ENCODE measurements at regions not wholly inside any gene's neighbourhood (a gene's known extent, or its start where the extent isn't known, plus 50 kb on each side); places are given as distances from the start of the nearest gene placed in this dataset.
"Not testable (repeated sequence)": the region's sequence is repeated elsewhere in the genome, so short reads cannot be mapped to it uniquely, and the experiment has no call there.

DNA sequence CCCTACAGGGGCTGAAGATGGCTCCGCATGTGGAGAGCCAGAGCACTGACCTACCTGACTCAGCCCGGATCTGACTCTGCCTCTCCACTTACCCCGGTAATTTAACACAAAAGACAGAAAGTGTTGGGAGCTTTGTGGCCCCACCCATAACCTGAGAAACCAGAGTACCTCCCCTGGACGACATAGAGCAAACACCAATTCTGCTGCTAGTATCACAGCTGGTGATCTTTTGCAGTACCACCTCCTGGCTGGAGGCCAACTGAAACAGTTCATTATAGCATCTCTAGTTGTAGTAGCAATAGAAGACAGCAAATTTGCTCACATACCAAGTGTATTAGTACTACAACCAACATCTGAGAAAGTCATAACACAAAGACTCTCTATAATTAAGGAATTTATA is 443.9 kb downstream of the KLHL4 start:
- no peak for DNase-seq

DNA sequence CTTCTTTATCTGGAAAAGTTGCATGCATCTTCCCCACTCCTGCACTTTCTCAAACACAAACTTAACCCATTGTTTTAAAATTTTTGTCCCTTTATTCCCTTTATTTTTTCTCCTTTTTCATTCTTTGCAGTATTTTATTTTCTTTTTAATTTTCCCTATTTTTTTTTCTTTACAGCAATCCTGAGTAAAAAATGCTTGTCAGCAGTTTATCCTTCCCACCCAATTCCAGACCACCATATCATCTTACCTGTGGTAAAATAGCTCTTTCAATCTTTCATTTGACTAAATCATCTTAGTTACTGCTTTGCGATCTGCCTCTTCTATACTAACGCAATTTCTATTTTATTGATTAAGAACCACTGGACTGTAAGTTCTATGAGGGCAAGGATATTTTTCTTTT is 450.5 kb downstream of the KLHL4 start:
- DNase-seq: no peak

DNA sequence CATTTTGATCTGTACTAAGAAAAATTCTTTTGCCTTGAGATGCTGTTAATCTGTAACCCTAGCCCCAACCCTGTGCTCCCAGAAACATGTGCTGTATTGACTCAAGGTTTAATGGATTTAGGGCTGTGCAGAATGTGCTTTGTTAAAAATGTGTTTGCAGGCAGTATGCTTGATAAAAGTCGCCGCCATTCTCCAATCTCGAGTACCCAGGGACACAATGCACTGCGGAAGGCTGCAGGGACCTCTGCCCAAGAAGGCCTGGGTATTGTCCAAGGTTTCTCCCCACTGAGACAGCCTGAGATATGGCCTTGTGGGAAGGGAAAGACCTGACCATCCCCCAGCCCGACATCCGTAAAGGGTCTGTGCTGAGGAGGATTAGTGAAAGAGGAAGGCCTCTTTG is 454.5 kb downstream of the KLHL4 start:
- not testable (repeated sequence) for DNase-seq

DNA sequence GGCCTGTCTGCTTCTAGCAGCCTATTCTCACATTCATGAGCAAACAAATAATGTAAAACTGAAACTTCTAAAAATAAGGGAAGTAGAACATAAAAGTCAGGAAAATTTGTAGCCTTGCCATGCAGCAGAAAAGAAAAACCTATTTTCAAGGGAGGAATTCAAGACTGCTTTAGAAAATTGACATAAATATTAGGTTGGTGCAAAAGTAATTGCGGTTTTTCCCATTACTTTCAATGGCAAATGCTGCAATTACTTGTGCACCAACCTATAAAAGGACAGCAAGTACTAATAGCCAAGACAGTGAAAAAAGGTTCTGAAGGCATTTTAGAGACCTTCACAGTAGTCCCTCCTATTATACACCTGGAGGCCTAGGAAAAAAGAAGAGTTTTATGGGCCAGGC is 457.8 kb downstream of the KLHL4 start:
- no peak for DNase-seq

DNA sequence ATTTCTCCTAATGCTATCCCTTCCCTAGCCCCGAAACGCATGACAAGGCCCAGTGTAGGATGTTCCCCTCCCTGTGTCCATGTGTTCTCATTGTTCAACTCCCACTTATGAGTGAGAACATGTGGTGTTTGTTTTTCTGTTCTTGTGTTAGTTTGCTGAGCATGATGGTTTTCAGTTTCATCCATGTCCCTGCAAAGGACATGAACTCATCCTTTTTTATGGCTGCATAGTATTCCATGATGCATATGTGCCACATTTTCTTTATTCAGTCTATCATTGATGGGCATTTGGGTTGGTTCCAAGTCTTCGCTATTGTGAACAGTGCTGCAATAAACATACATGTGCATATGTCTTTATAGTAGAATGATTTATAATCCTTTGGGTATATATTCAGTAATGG is 490.3 kb downstream of the KLHL4 start:
- DNase-seq: not testable (repeated sequence)

DNA sequence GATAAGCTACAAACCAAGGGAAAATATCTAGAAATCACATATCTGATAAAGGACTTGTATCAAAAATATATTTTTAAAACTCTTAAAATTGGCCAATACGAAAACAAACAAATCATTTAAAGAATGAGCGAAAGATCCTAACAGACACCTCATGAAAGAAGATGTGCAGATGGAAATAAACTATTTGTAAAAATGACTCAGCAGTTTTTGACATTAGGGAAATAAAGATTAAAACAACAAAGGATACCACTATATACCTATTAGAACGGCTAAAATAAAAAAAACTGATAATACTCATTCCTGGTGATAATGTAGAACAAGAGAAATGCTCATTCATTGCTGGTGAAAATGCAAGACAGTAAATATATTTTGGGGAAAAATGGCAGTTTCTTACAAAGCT is 506.4 kb downstream of the KLHL4 start:
- DNase-seq: no peak

DNA sequence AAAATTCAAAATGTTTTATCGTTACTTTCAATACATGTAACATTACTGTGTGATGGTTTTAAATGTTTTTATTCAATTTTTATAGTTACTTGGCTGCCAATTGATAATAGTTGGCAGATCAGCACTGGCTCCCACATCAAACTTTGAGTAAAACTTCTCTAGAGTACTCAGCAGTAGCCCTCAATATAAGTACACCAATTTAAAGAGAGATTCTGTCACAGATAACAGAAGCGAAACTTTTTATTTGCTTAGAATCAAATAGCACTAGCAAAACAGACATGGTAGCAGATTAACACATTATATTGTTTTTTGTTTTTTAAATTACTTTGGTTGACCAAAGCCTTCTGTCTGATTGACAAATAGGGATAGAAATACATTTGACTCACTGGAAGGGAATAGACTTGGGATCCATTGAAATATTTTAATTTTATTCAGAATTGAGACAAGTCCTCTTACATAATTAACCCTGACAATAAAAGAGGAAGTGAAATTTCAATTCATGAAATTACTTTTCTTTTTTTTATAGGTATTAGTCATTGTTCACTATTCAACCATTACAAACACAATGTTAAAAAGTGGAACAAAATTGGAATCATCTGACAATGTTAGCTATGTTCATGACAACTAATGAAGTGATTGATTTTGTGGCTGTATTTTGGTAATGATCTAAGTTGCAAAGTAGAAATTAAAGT is 554.9 kb downstream of the KLHL4 start:
- no peak for DNase-seq

DNA sequence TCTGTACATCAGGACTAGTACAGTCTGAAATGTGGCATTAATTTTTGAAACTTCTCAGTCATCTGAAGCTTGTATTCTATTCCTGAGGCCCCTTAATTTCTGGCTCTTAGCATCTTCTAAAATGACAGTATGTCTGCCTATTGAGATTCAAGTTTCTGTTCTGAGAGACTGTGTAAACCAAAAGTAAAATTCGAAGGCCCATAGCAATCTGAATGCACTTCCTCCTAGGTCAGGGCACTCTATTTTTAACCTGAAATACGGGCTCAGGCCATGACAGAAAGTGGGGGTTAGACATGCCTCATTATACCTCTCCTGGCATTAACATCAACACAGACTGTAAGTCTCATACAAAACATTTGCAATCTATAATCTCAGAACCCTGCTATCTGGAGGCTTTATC is 584.4 kb downstream of the KLHL4 start:
- DNase-seq: no peak

DNA sequence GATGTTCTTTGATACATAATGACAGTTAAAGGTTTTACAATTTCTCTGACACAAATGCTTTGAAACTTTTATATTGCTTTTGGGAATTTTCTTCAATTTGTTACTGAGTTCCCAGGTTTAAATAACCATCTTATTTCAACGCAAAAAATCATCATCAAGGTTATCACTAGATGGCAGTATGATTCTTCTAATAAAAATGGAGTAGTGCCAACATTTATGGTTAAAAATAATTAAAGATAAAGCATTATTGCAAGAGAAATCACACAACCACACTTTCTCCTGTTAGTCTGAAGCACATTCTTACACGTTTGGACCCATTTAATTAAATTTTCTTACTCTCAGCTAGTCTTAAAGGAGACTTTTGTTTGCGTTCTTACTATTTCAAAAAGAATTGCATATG is 611.3 kb upstream of the CPXCR1 start:
- no peak for DNase-seq

DNA sequence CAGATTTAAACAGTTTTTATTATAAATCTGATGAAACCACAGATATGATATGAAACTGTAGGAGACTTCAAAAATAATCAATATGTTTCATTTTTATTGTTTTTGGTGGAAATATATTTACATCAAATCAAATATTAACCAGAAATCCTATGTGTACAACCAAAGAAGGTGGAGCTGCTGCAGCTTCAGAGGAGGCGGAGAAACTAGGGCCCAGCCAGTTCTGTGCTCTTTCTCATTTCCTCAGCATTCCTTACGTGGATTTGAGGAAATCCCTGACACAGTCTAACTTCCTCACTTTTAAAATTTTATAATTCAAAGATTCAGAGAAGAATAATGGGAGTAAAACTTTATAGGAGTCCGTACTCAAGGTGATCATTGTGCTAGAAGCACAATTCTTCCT is 610.7 kb upstream of the CPXCR1 start:
- DNase-seq: no peak

DNA sequence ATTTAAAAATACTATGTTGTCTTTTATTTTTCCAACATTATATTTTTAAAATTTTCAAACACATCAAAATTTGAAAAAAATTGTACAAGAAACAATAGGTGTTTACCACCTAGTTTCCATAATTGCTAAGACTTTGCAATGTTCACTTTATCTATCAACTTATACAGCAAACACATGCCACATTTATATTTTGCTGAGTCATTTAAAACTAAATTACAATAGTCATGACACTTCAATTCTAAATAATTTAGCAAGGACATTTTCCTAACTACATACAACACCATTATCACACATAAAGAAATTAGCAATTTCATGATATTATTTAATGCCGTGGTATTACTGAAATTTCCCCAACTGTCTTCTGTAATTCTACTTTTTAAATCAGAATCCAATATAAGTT is 600.4 kb upstream of the CPXCR1 start:
- no peak for DNase-seq

DNA sequence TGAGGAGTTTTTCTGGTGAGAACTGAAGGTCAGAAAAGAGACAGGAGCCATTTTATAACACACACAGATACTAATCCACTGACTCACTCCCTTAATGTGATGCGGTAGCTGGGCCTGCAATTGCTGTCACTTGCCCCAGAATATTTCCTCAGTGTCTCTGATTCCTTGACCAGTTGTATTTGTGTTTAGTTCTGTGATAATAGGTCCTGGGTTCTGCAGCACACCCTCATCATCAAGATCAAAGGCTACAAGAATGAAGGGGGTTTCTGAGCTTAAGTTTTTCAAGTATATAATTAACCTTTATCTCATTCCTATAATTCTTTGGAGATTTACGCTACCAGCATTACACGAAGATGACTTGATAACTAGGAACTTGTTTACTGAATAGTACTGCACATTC is 576.5 kb upstream of the CPXCR1 start:
- no peak for DNase-seq

DNA sequence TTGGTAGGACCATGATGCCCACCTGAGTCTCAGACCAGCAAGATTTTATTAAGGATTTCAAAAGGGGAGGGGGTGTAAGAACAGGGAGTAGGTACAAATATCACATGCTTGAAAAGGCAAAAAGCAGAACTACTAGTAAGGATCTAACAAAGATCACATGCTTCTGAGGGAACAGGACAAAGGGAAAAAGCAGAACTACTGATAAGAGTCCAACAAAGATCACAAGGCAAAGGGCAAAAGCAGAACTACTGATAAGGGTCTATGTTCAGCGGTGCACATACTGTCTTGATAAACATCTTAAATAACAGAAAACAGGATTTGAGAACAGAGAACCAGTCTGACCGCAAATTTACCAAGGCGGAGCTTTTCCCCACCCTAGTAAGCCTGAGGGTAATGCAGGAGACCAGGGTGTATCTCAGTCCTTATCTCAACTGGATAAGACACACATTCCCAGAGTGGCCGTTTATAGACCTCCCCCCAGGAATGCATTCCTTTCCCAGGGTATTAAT is 573.0 kb upstream of the CPXCR1 start:
- not testable (repeated sequence) for DNase-seq

DNA sequence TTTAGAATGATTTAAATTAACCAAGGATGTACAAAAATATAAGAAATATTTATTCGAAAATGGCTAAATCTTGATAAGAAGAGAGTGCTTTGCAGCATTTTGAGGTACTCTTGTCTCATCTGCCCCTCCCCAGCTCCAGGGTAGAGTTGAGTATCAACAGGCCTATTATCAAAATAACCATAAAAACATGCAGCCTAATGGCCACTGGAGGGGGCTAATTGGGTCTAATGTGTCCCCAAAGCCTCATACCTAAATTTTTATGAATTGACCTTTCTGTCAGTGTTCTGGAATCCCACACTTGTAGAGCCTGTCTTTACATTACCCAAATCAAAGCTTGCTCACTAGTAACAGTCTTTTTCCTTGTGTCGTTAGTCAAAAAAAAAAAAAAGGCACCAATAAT is 544.9 kb upstream of the CPXCR1 start:
- DNase-seq: no peak

DNA sequence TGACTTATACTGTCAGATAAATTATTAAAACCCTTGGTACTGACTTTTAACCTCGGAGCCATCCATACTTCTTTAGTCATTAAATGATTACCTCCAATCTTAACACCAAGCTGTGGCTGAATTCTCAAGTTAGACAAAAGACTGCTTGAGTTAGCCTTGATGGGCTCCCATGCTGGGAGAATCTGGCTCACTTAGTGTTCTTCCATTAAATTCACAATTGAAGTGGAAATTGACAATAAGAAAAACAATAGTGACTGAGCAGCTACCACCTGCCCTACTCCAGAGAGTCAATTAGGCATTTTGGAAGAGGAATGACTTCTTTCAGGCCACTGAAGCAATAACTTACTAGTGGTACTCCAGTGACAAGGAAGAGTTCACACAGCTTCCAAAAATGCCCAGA is 503.0 kb upstream of the CPXCR1 start:
- DNase-seq: no peak

DNA sequence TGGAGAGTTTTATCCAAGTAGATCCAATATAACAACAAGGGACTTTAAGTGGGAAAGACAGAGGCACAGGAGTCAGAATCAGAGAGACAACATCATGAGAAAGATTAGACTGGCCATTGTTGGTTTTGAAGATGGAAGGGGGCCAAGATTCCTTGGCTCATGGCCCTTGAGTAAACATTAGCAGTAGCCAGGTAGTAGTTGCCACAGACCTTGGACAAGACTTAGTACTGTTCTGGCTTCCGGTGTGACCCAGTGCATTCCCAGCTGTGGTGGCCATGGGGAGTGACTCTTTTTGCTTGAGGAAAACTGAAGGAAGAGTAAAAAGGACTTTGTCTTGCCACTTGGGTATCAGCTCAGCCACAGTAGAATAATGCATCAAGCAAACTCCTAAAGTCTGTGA is 462.2 kb upstream of the CPXCR1 start:
- DNase-seq: no peak

DNA sequence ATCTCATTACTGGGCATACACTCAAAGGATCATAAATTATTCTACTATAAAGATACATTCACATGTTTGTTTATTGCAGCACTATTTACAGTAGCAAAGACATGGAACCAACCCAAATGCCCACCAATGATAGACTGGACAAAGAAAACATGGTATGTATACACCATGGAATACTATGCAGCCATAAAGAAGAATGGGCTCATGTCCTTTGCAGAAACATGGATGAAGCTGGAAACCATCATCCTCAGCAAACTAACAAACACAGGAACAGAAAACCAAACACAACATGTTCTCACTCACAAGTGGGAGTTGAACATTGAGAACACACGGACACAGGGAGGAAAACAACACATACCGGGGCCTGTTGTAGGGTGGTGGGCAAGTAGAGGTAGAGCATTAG is 433.1 kb upstream of the CPXCR1 start:
- not testable (repeated sequence) for DNase-seq

DNA sequence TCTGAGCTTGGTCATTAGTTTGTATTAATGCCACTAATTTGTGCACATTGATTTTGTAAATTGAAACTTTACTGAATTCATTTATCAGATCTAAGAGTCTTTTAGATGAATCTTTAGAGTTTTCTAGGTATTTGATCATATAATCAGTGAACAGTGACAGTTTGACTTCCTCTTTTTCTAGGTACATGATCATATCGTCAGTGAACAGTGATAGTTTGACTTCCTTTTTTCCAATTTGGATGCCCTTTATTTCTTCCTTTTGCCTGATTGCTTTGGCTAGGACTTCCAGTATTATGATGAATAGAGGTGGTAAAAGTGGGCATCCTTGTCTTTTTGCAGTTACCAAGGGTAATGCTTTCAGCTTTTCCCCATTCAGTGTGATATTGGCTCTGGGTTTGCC is 421.4 kb upstream of the CPXCR1 start:
- no peak for DNase-seq

DNA sequence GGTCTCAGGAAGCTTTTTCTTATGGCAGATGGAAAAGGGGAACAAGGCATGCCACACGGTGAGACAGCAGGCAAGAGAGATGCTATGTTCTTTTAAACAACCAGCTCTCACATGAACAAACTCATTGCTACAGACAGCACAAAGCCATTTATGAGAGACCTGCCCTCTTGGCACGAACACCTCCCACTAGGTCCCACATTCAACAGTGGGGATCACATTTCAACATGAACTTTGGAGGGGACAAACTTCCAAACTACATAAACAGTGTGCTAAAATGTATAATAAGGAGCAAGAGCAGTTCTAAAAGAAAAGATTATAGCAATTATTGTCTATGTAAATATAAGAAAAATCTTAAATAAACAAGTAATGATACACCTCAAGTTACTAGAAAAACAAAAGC is 391.8 kb upstream of the CPXCR1 start:
- no peak for DNase-seq

DNA sequence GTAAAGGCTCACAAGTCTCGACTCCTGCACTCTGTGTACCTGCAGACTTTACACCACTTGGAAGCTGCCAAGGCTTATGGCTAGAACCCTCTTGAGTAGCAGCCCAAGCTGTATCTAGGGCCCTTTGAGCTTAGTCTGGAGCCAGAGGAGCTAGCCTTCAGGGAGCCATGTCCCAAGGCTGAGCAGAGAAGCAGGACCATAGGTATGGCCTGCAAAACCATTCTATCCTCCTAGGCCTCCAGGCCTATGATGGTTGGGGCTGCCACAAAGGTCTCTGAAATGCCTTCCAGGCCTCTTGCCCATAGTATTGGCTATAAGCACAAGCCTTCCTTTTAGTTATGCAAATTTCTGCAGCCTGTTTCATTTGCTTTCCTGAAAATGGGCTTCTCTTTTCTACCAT is 380.7 kb upstream of the CPXCR1 start:
- no peak for DNase-seq

DNA sequence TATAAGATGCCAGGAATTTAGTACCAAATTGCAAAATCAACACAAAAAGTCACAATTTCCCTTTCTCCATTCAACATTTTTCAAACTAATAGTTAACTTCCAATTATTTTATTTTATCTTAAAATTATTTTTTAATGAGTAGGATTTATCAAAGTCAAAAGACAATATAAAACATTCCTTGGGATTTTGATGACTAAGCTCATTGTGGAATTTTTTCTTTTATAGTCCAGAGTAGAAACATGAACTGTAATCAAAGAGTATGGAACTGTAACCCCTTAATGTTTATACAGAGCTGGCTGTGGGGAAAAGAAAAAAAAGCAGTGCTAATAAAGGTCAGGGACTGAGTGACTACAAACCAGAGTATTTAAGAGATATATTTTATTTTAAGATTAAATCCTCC is 368.6 kb upstream of the CPXCR1 start:
- no peak for DNase-seq

DNA sequence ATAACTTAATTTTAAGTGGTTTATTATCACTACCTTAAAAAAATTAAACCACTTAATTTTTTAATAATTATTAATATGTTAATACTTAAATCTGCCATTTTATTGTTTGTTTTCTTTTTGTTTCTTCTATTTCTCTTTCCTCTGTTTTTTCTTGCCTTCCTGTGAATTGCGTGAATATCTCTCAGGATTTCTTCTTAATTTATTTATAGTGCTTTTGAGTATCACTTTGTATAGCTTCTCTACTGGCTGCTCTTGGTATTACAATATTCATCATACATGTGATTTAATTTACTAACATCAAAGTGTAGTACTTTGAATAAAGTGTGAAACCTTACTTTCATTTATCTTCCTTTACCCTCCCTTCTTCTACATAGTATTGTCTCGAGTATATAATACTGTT is 349.5 kb upstream of the CPXCR1 start:
- no peak for DNase-seq

DNA sequence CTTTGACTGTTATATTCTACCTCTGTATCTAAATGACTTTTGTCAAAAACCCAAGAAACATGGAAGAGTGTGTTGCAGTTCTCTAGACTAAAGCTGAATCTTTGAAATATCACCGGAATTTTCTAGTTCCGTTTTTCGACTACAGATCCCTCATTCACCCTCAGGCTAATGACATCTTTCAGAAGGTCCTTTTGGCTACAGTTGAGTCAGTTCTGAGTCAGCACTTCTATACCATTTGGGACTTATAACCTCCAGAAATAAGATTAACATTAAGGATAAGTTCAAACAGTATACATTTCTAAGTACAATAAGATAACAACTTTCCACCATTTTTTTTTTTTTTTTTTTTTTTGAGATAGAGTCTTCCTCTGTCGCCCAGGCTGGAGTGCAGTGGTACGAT is 331.0 kb upstream of the CPXCR1 start:
- DNase-seq: no peak

DNA sequence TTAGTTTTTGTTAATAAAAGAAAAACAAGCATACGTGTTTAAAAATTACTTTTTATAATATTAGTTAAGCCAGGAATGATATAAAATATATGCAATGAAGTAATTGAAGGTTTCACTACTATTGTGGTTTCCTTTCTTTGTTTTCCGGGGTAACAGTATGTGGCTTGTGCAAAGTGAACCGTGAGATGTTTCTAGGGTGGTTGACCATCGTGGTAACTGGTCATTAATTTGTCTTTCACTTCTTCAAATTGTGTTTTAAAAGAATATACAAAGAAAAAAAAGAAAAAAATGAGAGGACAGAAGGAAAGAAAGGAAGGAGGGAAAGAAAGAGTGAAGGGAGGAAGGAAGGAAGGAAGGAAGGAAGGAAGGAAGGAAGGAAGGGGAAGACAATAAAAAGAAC is 330.1 kb upstream of the CPXCR1 start:
- no peak for DNase-seq

DNA sequence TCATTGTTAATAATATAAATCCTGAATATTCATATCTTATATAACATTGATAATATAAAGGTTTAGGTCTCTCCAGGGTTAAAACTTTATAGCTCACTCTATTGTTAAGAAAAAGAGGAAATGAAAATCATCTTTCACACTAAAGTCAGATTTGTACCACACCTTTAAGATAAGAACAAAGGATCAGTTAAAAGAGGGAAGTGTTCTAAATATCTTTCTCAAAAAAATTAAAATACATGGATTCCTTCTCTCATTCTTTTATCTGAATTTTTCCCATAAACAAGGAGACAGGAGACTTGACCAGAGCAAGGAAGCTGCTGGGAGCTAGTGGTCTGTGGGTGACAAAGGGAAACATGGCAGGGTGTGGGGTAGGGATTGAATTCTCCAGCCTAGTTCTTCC is 323.0 kb upstream of the CPXCR1 start:
- DNase-seq: no peak

DNA sequence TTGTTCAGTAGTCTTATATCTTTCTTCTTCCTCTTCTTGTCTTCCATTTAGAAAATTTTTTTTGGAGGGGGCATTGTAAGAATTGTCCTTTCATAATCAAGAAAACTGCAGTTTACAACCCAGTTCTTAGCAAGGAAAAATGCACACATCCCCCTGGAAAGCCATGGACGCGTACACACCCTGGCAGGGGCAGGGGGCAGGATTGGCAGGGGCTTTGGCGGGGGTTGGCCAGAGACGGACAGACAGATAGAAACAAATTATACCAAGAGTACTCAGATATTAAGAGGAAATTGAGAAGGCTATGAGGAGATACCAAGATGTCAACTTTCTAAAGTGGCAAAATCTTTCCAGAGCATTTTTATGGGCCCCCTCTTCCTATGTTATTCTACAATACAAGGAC is 322.5 kb upstream of the CPXCR1 start:
- no peak for DNase-seq

Measured in activated CD4-positive, alpha-beta T cell treated with anti-CD3 and anti-CD28 coated beads, Interleukin-10, Interleukin-2, amounts not matched to agents 100 ng/mL and 50 ng/mL, durations not matched to agents 16 hours and 8 hours (primary cell).